ENCODE measurements at regions not wholly inside any gene's neighbourhood (a gene's known extent, or its start where the extent isn't known, plus 50 kb on each side); places are given as distances from the start of the nearest gene placed in this dataset.
A peak's percentile ranks its signal among the peaks of the same experiment; 100 is the strongest.

DNA sequence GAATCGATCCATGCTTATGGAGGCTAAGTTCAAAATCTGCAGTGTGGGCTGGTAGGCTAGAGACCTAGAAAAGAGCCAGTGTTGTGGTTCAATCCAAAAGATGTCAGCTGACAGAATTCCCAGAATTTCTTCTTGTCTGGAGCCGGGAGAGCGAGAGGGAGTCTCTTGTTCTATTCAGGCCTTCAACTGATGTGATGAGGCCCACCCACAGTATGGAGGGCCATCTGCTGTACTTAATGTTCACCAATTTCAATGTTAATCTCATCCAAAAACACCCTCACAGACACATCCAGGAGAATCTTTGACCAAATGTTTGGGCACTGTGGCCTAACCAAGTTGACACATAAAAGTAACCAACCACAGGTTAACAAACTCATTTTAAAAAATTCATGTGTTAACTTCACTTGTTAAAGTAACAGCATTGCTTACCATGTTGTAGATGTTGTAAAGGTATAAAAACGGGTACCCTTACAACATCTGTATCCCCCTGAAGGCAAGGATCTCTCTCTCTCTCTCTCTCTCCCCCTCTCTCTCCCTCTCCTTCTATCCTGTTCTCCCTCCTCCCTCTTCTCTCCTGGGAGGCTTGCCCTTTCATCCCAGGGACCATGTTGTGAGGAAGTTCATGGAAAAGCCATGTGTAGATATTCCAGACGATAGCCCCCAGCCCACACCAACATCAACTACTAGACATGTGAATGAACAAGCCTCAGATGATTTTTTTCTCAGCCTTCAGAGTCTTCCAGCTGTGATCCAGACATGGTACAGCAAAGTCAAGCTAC, 66.4 kb upstream of the CHD2 start:
- WGBS (ENCODE audit: low lambda C conversion rate) = 80% methylated on average over 5 of the region's 5 CpGs
- no peaks in the 10 kb centered on the region for H4K20me1 ChIP-seq (ENCODE audit: insufficient read depth, low read length)
- CTCF ChIA-PET (ENCODE audit: low intra/inter-chr PET ratio, low total read pairs) = no interaction called here
- no TSS peak for BruUV-seq (replicated peaks)
- H3K27me3 ChIP-seq (ENCODE audit: control insufficient read depth in 1 of 2, insufficient read depth in 2 of 2, low read length in 2 of 2) = no peaks in the 10 kb centered on the region
- no peak overlapping the region for H3K4me2 ChIP-seq (ENCODE audit: low read depth, low read length)
- no peak overlapping the region for H3K9ac ChIP-seq (ENCODE audit: insufficient read depth, low read depth, low read length)
- H3K4me3 ChIP-seq (replicated peaks in 1 of 3; ENCODE audit: insufficient read depth in 1 of 3, low read depth in 2 of 3, low read length in 3 of 3) = no peak overlapping the region
- H3K4me1 ChIP-seq (ENCODE audit: insufficient read depth, low read length) = peaks cover 43% of the 10 kb centered on the region
- no peak overlapping the region for H3K27ac ChIP-seq (ENCODE audit: extremely low read length, insufficient read depth, low read length)
- DNase-seq (ENCODE audit: low spot score) (no peak), FAIRE-seq (no peak), ATAC-seq (no peak)
- no peaks in the 10 kb centered on the region for H3K79me2 ChIP-seq (ENCODE audit: insufficient read depth, low read length)
- no peak overlapping the region for H2AFZ ChIP-seq (ENCODE audit: low read length)
- no peaks in the 10 kb centered on the region for H3K36me3 ChIP-seq (replicated peaks in 1 of 2; ENCODE audit: control insufficient read depth in 1 of 2, insufficient read depth in 2 of 2, low read length in 2 of 2)
- intact Hi-C loops (cut with micrococcal nuclease; ENCODE audit: unreplicated experiment) = no loop called here
- no peaks in the 10 kb centered on the region for H3K9me3 ChIP-seq (ENCODE audit: low read length)
- TF ChIP-seq JARID2 (CRISPR knock-in tag; IDR thresholded peaks at IDR 0.05; ENCODE audit: insufficient replicate concordance) (no peak), SMAD3 (CRISPR knock-in tag; IDR thresholded peaks at IDR 0.05) (no peak), ZNF263 (CRISPR knock-in tag; IDR thresholded peaks at IDR 0.05) (peak; percentile 68; the same call in 1 of the 2 replicates)
- in situ Hi-C loops (cut with HindIII; ENCODE audit: extremely low pct_ligation_motif_present, low pct_unique_long_range_greater_than_20kb) = no loop called here
- POLR2A ChIA-PET = interaction anchor here (3.7 to 4.7 kb wide), 3 partner anchors 24 to 68 kb away, joined by 65 to 132 read pairs (median 122); partner anchors contain the start of gene CHD2

DNA sequence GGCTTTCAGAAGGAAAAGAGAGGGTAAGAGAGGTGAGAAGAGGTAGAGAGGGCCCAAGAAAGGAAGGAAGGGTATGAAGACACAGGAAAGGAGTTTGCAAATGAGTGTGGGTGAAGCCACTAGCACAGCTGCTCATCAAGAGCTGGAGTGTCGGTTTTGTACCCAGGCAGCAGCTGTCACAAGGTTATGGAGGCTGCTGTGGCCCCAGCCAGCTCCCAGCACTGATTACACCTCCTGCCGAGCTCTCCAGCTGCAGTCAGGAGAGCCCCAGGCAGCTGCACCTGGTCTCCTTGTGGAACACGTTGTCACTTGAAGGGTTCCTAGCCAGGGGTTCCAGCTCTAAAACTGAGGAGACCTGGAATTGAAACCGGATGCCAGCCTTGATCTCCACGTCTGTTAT, 60.4 kb upstream of the CHD2 start:
- no peaks in the 10 kb centered on the region for H3K79me2 ChIP-seq (ENCODE audit: insufficient read depth, low read length)
- in situ Hi-C loops (cut with HindIII; ENCODE audit: extremely low pct_ligation_motif_present, low pct_unique_long_range_greater_than_20kb) (no loop called here), intact Hi-C loops (cut with micrococcal nuclease; ENCODE audit: unreplicated experiment) (no loop called here)
- 51% methylated on average over 4 of the region's 5 CpGs for WGBS (ENCODE audit: low lambda C conversion rate)
- H3K9me3 ChIP-seq (ENCODE audit: low read length) = no peaks in the 10 kb centered on the region
- peak; percentile 50 for ATAC-seq
- H2AFZ ChIP-seq (ENCODE audit: low read length) = no peak overlapping the region
- no peaks in the 10 kb centered on the region for H3K27me3 ChIP-seq (ENCODE audit: control insufficient read depth in 1 of 2, insufficient read depth in 2 of 2, low read length in 2 of 2)
- no peak overlapping the region for H3K27ac ChIP-seq (ENCODE audit: extremely low read length, insufficient read depth, low read length)
- ChIA-PET CTCF (ENCODE audit: low intra/inter-chr PET ratio, low total read pairs) (no interaction called here), POLR2A (interaction anchor here (1.2 to 1.5 kb wide), 3 partner anchors 8 to 43 kb away, joined by 3 to 4 read pairs (median 4); no protein-coding TSS in a partner anchor)
- no peaks in the 10 kb centered on the region for H3K36me3 ChIP-seq (replicated peaks in 1 of 2; ENCODE audit: control insufficient read depth in 1 of 2, insufficient read depth in 2 of 2, low read length in 2 of 2)
- no peak for DNase-seq (ENCODE audit: low spot score)
- FAIRE-seq = no peak
- TF ChIP-seq TCF12 (IDR thresholded peaks at IDR 0.05) = no peak
- no peak for TF ChIP-seq TCF12 (CRISPR knock-in tag; IDR thresholded peaks at IDR 0.05)
- TF ChIP-seq PHF20 (CRISPR knock-in tag; IDR thresholded peaks at IDR 0.05) = no peak
- no peak for TF ChIP-seq SMAD3 (CRISPR knock-in tag; IDR thresholded peaks at IDR 0.05)
- no peak for TF ChIP-seq RFX1 (IDR thresholded peaks at IDR 0.05)
- TF ChIP-seq, protein P1, sequence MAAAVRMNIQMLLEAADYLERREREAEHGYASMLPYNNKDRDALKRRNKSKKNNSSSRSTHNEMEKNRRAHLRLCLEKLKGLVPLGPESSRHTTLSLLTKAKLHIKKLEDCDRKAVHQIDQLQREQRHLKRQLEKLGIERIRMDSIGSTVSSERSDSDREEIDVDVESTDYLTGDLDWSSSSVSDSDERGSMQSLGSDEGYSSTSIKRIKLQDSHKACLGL (CRISPR knock-in tag; IDR thresholded peaks at IDR 0.05) = no peak
- TF ChIP-seq NCOA5 (CRISPR knock-in tag; IDR thresholded peaks at IDR 0.05) = no peak
- no peak for TF ChIP-seq POGZ (CRISPR knock-in tag; IDR thresholded peaks at IDR 0.05)
- TF ChIP-seq RXRB (CRISPR knock-in tag; IDR thresholded peaks at IDR 0.05; ENCODE audit: borderline replicate concordance) = no peak
- no peak for TF ChIP-seq KLF6 (CRISPR knock-in tag; IDR thresholded peaks at IDR 0.05)
- TF ChIP-seq ZKSCAN5 (CRISPR knock-in tag; IDR thresholded peaks at IDR 0.05) = no peak
- peak overlapping the region; percentile 27; the same call in 1 of the 2 replicates for H3K4me2 ChIP-seq (ENCODE audit: low read depth, low read length)
- BruUV-seq (replicated peaks) = no TSS peak
- H3K4me1 ChIP-seq (ENCODE audit: insufficient read depth, low read length) = peaks cover 31% of the 10 kb centered on the region
- no peak overlapping the region for H3K4me3 ChIP-seq (replicated peaks in 1 of 3; ENCODE audit: insufficient read depth in 1 of 3, low read depth in 2 of 3, low read length in 3 of 3)
- H3K9ac ChIP-seq (ENCODE audit: insufficient read depth, low read depth, low read length) = peak overlapping the region; percentile 26; the same call in 1 of the 2 replicates
- no peaks in the 10 kb centered on the region for H4K20me1 ChIP-seq (ENCODE audit: insufficient read depth, low read length)
